Hippocampal formation (tissue), 2 donors: ENCODE measurements at regions not wholly inside any gene's neighbourhood (a gene's known extent, or its start where the extent isn't known, plus 50 kb on each side); places are given as distances from the start of the nearest gene placed in this dataset.
A peak's percentile ranks its signal among the peaks of the same experiment; 100 is the strongest.

Experiments used
- DNase-seq, 2 donors: peaks; one replicate each; lab custom pipeline; 2025; lab: John Stamatoyannopoulos, UW

- no peak for DNase-seq
Measured at GRCh38 chr6:166050559-166050958, 117.1 kb downstream of the TBXT start.

- DNase-seq = no peak
Measured at GRCh38 chr6:166046982-166047381, 120.7 kb downstream of the TBXT start.

GRCh38 chr6:166046226-166046625 is 121.4 kb downstream of the TBXT start:
- peak in 1 of 2 donors; percentile 4 for DNase-seq

GRCh38 chr6:166045860-166046200 is 121.8 kb downstream of the TBXT start:
- no peak for DNase-seq

- DNase-seq = no peak
Measured at GRCh38 chr6:166045173-166045859, 122.3 kb downstream of the TBXT start.

- no peak for DNase-seq
Measured at GRCh38 chr6:166041277-166041676, 126.4 kb downstream of the TBXT start.

- DNase-seq = no peak
Measured at GRCh38 chr6:166040292-166040691, 127.4 kb downstream of the TBXT start.

GRCh38 chr6:166036316-166037095 is 131.1 kb downstream of the TBXT start:
- no peak for DNase-seq

GRCh38 chr6:166032366-166033200 is 135.1 kb downstream of the TBXT start:
- no peak for DNase-seq

GRCh38 chr6:166031275-166031674 is 136.4 kb downstream of the TBXT start:
- DNase-seq = no peak

GRCh38 chr6:166029506-166029905 is 138.1 kb downstream of the TBXT start:
- no peak for DNase-seq

GRCh38 chr6:166027761-166028160 is 139.9 kb downstream of the TBXT start:
- no peak for DNase-seq

- no peak for DNase-seq
Measured at GRCh38 chr6:166026586-166027126, 141.0 kb downstream of the TBXT start.

GRCh38 chr6:166025149-166025898 is 142.3 kb downstream of the TBXT start:
- no peak for DNase-seq

- DNase-seq = no peak
Measured at GRCh38 chr6:166024252-166024651, 143.4 kb downstream of the TBXT start.

GRCh38 chr6:166023273-166023989 is 144.2 kb downstream of the TBXT start:
- DNase-seq = no peak

- no peak for DNase-seq
Measured at GRCh38 chr6:166021429-166021828, 146.2 kb downstream of the TBXT start.

- DNase-seq = no peak
Measured at GRCh38 chr6:166019214-166019613, 148.4 kb downstream of the TBXT start.

GRCh38 chr6:166017032-166017635 is 150.5 kb downstream of the TBXT start:
- no peak for DNase-seq

GRCh38 chr6:166014966-166015365 is 152.7 kb downstream of the TBXT start:
- no peak for DNase-seq
